DOHH2 (cell line): ENCODE measurements at regions not wholly inside any gene's neighbourhood (a gene's known extent, or its start where the extent isn't known, plus 50 kb on each side); places are given as distances from the start of the nearest gene placed in this dataset.

ENCODE experiments used
- CTCF ChIP-seq: fragments of 200-600 bp; sonication (generic); IDR thresholded peaks from one replicate; pipeline ENCODE4 v1.5.1; 2014; ENCODE audit warnings: antibody characterized with exemption, mild to moderate bottlenecking, low read depth, low read length; ENCODE audit not compliant: poor library complexity, severe bottlenecking
- EZH2phosphoT487 ChIP-seq: fragments of 200-600 bp; sonication (generic); IDR thresholded peaks from 2 replicates; pipeline ENCODE4 v1.6.1; 2017; ENCODE audit warnings: borderline replicate concordance, mild to moderate bottlenecking, antibody characterized with exemption, low read length, moderate library complexity, mixed read lengths

DNA sequence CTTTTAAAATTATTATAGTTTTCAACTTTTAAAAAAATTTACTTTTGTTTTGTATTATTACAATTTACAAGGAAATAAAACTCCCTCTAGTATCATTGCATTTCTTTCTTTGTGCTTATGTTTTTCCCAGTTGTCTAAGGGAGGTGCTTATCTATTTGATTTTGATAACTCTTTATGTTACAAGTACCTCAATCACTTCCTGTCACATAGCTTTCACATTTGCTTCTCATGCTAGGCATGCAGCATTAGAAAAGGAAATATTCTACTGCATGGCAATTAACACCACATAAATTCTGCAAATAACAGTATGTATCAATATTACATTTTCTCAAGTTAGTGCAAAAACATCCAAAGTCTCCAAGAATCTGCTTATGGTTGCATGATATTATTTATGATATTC, 180.3 kb upstream of the HS3ST1 start:
- TF ChIP-seq CTCF (no peak), EZH2phosphoT487 (no peak)
